ENCODE measurements at regions not wholly inside any gene's neighbourhood (a gene's known extent, or its start where the extent isn't known, plus 50 kb on each side); places are given as distances from the start of the nearest gene placed in this dataset.

GRCh38 chr10:3321123-3321522, 148.5 kb upstream of the PITRM1 start:
- TF ChIP-seq CTCF (IDR thresholded peaks at IDR 0.05) (no peak), POLR2A (IDR thresholded peaks at IDR 0.05) (no peak)

Data from right lobe of liver (tissue), 4 donors.